Neuronal stem cell (in vitro differentiated cells): ENCODE measurements at regions not wholly inside any gene's neighbourhood (a gene's known extent, or its start where the extent isn't known, plus 50 kb on each side); places are given as distances from the start of the nearest gene placed in this dataset.

Experiments
- DNase-seq: peaks from one replicate; pipeline ENCODE4 v3.0.0-alpha.2; 2013; ENCODE audit warnings: low spot score
- H2AFZ ChIP-seq: one replicate; pipeline ENCODE4 v1.6.1; 2013; ENCODE audit warnings: mild to moderate bottlenecking, low read length, inconsistent platforms
- H2AK5ac ChIP-seq: 2 replicates; pipeline ENCODE4 v1.6.1; 2013; ENCODE audit warnings: low read depth, mild to moderate bottlenecking, inconsistent platforms, low read length, moderate library complexity, mixed read lengths
- H2BK120ac ChIP-seq: 2 replicates; pipeline ENCODE4 v1.6.1; 2013; ENCODE audit warnings: low read depth, mild to moderate bottlenecking, inconsistent platforms, low read length, moderate library complexity, mixed read lengths
- H2BK12ac ChIP-seq: one replicate; pipeline ENCODE4 v1.6.1; 2013; ENCODE audit warnings: low read length, inconsistent platforms
- H2BK15ac ChIP-seq: 2 replicates; pipeline ENCODE4 v1.6.1; 2013; ENCODE audit warnings: mild to moderate bottlenecking, low read length, inconsistent platforms, mixed read lengths
- H2BK5ac ChIP-seq: one replicate; pipeline ENCODE4 v1.6.1; 2013; ENCODE audit warnings: inconsistent platforms, mild to moderate bottlenecking, low read length, moderate library complexity
- H3K14ac ChIP-seq: one replicate; pipeline ENCODE4 v1.6.1; 2013; ENCODE audit warnings: low read length, inconsistent platforms
- H3K18ac ChIP-seq: 2 replicates; pipeline ENCODE4 v1.6.1; 2013; ENCODE audit warnings: low read length, inconsistent platforms
- H3K23ac ChIP-seq: 2 replicates; pipeline ENCODE4 v1.6.1; 2013; ENCODE audit warnings: low read depth, mild to moderate bottlenecking, mixed read lengths, low read length, inconsistent platforms; ENCODE audit not compliant: poor library complexity
- H3K27ac ChIP-seq: replicated peaks from 3 replicates; pipeline ENCODE4 v1.5.1; 2013; ENCODE audit warnings: low read length, inconsistent platforms
- H3K27me3 ChIP-seq, 3 experiments: 2 replicates each; pipeline ENCODE4 v1.6.1; 2013; ENCODE audit warnings: low read length in 3 of 3, mild to moderate bottlenecking in 2 of 3, inconsistent platforms in 1 of 3, low read depth in 1 of 3, mixed read lengths in 1 of 3, moderate library complexity in 1 of 3; ENCODE audit not compliant: control insufficient read depth in 3 of 3, insufficient read depth in 3 of 3
- H3K36me3 ChIP-seq, 2 donors: replicated peaks in 1 of 2; 2 replicates each; pipeline ENCODE4 v1.6.1; 2013; ENCODE audit warnings: low read length in 2 of 2; ENCODE audit not compliant: control insufficient read depth in 2 of 2, insufficient read depth in 2 of 2
- H3K4ac ChIP-seq: 2 replicates; pipeline ENCODE4 v1.6.1; 2013; ENCODE audit warnings: inconsistent platforms, mild to moderate bottlenecking, low read length, moderate library complexity
- H3K4me1 ChIP-seq, 2 donors: 1 replicate in 1 of 2; 2 replicates in 1 of 2; pipeline ENCODE4 v1.6.1; 2013; ENCODE audit warnings: low read length in 2 of 2, low read depth in 1 of 2; ENCODE audit not compliant: control insufficient read depth in 2 of 2, insufficient read depth in 1 of 2
- H3K4me2 ChIP-seq: one replicate; pipeline ENCODE4 v1.6.1; 2013; ENCODE audit warnings: mild to moderate bottlenecking, low read length, inconsistent platforms; ENCODE audit not compliant: insufficient read depth, poor library complexity, severe bottlenecking
- H3K4me3 ChIP-seq, 2 donors: 2 replicates each; pipeline ENCODE4 v1.5.1; 2013; ENCODE audit warnings: low read length in 2 of 2, mild to moderate bottlenecking in 2 of 2, inconsistent platforms in 1 of 2, moderate library complexity in 1 of 2
- H3K79me1 ChIP-seq: one replicate; pipeline ENCODE4 v1.6.1; 2013; ENCODE audit warnings: low read depth, mild to moderate bottlenecking, inconsistent platforms, low read length, moderate library complexity
- H3K9ac ChIP-seq: one replicate; pipeline ENCODE4 v1.6.1; 2013; ENCODE audit warnings: mild to moderate bottlenecking, low read depth, low read length, inconsistent platforms; ENCODE audit not compliant: poor library complexity
- H3K9me3 ChIP-seq, 2 donors: replicated peaks in 1 of 2; 2 replicates each; pipeline versions ENCODE3 to v1.6.1; 2013; ENCODE audit warnings: low read length in 2 of 2, mild to moderate bottlenecking in 2 of 2, inconsistent platforms in 1 of 2, low read depth in 1 of 2, mixed read lengths in 1 of 2, moderate library complexity in 1 of 2; ENCODE audit not compliant: control insufficient read depth in 2 of 2, insufficient read depth in 1 of 2
- H4K8ac ChIP-seq: one replicate; pipeline ENCODE4 v1.6.1; 2013; ENCODE audit warnings: low read depth, mild to moderate bottlenecking, inconsistent platforms, low read length, moderate library complexity
- H4K91ac ChIP-seq: one replicate; pipeline ENCODE4 v1.6.1; 2013; ENCODE audit warnings: low read length, low read depth, mild to moderate bottlenecking, inconsistent platforms; ENCODE audit not compliant: poor library complexity
- WGBS, 2 donors: extraction: QIAGEN DNeasy Blood & Tissue Kit; methylation state at CpG; one replicate each; pipeline ENCODE4 v1.1.7; 2013; ENCODE audit warnings: missing lambda C conversion rate in 2 of 2, mixed read lengths in 1 of 2; ENCODE audit not compliant: insufficient read length in 2 of 2, insufficient replicate concordance in 1 of 2; ENCODE audit errors: extremely low coverage in 2 of 2; 5-methylcytosine and 5-hydroxymethylcytosine counted together

DNA sequence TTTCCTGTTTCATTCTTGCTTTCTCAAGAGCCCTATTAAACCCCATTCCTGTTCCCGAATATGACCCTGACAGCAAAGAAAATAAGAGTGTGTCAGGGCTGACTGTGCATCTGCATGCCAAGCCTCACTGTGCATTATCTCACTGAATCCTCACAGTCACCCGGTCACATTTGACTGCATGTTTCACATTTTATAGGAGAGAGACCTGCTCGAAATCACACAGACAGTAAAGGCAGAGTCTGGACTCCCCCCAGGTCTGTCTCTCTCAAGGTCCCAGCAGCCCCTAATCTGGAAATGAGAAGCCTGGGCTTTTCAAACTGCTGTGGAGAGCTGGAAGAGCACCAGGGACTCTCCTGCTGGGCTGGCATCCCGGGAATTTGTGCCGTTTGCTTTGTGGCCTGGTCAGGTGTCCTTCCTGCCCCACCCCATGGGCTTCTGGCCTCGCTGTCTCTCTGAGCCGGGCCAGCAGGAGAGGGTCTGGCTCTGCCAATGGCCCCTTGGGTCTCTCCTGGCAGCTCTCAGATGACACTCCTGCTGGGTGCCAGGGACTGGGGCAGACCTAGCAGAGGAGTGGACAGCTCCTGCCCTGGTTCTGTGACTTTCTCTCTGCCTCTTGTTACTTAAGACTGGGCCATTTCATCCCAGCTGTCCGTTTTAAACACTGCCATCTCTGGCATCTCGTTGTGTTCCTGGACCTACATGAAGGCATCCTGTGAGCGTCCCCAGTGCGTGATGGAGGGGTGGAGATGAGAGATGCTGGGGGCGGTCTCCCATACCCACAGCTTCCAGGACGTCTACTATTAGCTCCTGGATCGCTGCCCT is 173.6 kb downstream of the ARHGAP12 start:
- H2AFZ ChIP-seq = peak overlapping the region; percentile 48
- no peak overlapping the region for H2BK15ac ChIP-seq
- no peak overlapping the region for H3K4me2 ChIP-seq
- no peak overlapping the region for H3K9ac ChIP-seq
- H3K4ac ChIP-seq = no peak overlapping the region
- H3K23ac ChIP-seq = no peak overlapping the region
- peak overlapping the region; percentile 49 for H3K27ac ChIP-seq
- no peak overlapping the region for H4K91ac ChIP-seq
- H3K79me1 ChIP-seq = no peaks in the 10 kb centered on the region
- no peak overlapping the region for H3K14ac ChIP-seq
- no peaks in the 10 kb centered on the region for H3K9me3 ChIP-seq
- no peak overlapping the region for H3K4me3 ChIP-seq
- no CpG with 5 or more reads among the region's 14 CpGs for WGBS, 2 donors
- no peak overlapping the region for H2BK120ac ChIP-seq
- peak overlapping the region; percentile 8 for H2AK5ac ChIP-seq
- H3K27me3 ChIP-seq = no peaks in the 10 kb centered on the region
- H3K4me1 ChIP-seq = peaks cover 9 to 30% of the 10 kb centered on the region in 2 donors
- peak overlapping the region; percentile 88 for H3K18ac ChIP-seq
- peak overlapping the region; percentile 78 for H2BK12ac ChIP-seq
- no peak overlapping the region for H4K8ac ChIP-seq
- H2BK5ac ChIP-seq = no peak overlapping the region
- DNase-seq = no peak
- no peaks in the 10 kb centered on the region for H3K36me3 ChIP-seq

- Histone ChIP-seq H3K27ac (no peak overlapping the region), H2BK5ac (no peak overlapping the region), H3K9me3 (no peaks in the 10 kb centered on the region), H3K23ac (no peak overlapping the region), H3K4ac (no peak overlapping the region), H2AFZ (no peak overlapping the region), H3K79me1 (no peaks in the 10 kb centered on the region), H3K14ac (no peak overlapping the region), H2BK12ac (no peak overlapping the region), H4K91ac (no peak overlapping the region), H3K4me3 (no peak overlapping the region), H3K18ac (no peak overlapping the region), H2AK5ac (no peak overlapping the region), H2BK15ac (peak overlapping the region; percentile 1), H3K36me3 (no peaks in the 10 kb centered on the region), H3K9ac (no peak overlapping the region), H2BK120ac (no peak overlapping the region), H3K4me2 (no peak overlapping the region), H4K8ac (no peak overlapping the region), H3K27me3 (no peaks in the 10 kb centered on the region), H3K4me1 (peaks cover 20 to 39% of the 10 kb centered on the region in 2 donors)
- no CpG with 5 or more reads among the region's 6 CpGs for WGBS, 2 donors
- DNase-seq = no peak
Observed at GRCh38 chr10:31753681-31754080, 174.9 kb downstream of the ARHGAP12 start.

DNA sequence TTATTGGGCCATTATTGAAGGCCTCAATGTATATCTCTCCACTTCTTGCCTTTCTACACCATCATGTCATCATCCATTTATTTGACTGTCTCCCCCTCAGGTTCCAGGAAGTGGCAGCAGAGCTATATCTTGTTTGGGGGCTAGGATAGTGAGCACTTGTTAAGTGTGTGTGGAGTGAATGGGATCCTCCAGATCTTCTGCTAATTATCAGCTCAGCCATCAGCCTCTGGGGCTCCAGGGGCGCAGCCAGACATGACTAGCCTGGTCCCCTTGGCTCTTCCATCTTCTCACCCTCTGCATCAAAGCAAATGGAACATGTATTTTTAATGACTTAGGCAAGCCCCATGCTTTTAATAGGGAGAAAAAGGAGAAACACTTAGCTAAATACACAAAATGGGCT is 176.5 kb downstream of the ARHGAP12 start:
- DNase-seq = no peak
- H3K27ac ChIP-seq = no peak overlapping the region
- H3K18ac ChIP-seq = no peak overlapping the region
- H3K4me2 ChIP-seq = no peak overlapping the region
- H2BK12ac ChIP-seq = no peak overlapping the region
- H3K9ac ChIP-seq = no peak overlapping the region
- no peak overlapping the region for H3K14ac ChIP-seq
- peaks cover 15 to 32% of the 10 kb centered on the region in 2 donors for H3K4me1 ChIP-seq
- H3K36me3 ChIP-seq = no peaks in the 10 kb centered on the region
- H3K27me3 ChIP-seq = no peaks in the 10 kb centered on the region
- no peaks in the 10 kb centered on the region for H3K9me3 ChIP-seq
- no peak overlapping the region for H2BK120ac ChIP-seq
- no peak overlapping the region for H4K91ac ChIP-seq
- peak overlapping the region; percentile 59 for H2AK5ac ChIP-seq
- H3K79me1 ChIP-seq = no peaks in the 10 kb centered on the region
- H4K8ac ChIP-seq = no peak overlapping the region
- no CpG with 5 or more reads among the region's 1 CpG for WGBS, 2 donors
- no peak overlapping the region for H3K4me3 ChIP-seq
- no peak overlapping the region for H2AFZ ChIP-seq
- no peak overlapping the region for H3K23ac ChIP-seq
- H2BK5ac ChIP-seq = no peak overlapping the region
- no peak overlapping the region for H3K4ac ChIP-seq
- H2BK15ac ChIP-seq = no peak overlapping the region

DNA sequence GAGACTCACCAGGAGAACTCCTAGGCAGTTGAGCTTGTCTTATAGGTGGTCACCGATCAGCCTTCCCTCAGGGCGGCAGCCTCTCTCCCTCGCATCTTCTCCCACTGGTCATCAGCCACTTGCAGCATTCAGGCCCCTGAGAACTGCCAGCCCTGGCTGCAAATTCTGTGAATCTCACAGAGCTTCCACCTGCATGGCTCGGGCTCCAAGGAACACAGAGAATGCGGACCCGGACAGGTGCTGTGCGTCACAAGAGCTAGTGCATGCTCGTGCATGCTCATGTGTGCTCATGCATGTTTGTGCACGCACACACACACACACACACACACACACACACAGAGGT is 176.9 kb downstream of the ARHGAP12 start:
- Histone ChIP-seq H3K79me1 (no peaks in the 10 kb centered on the region), H3K27me3 (no peaks in the 10 kb centered on the region), H3K27ac (no peak overlapping the region), H4K8ac (no peak overlapping the region), H3K4me2 (no peak overlapping the region), H3K4me3 (peak overlapping the region in 1 of 2 donors; percentile 37), H4K91ac (no peak overlapping the region), H2BK15ac (peak overlapping the region; percentile 30), H3K9ac (no peak overlapping the region), H3K36me3 (no peaks in the 10 kb centered on the region), H2AFZ (peak overlapping the region; percentile 20), H3K9me3 (no peaks in the 10 kb centered on the region), H2AK5ac (peak overlapping the region; percentile 20), H3K14ac (peak overlapping the region; percentile 73), H2BK5ac (no peak overlapping the region), H2BK12ac (no peak overlapping the region), H2BK120ac (no peak overlapping the region), H3K4ac (no peak overlapping the region), H3K4me1 (peaks cover 15 to 28% of the 10 kb centered on the region in 2 donors), H3K18ac (peak overlapping the region; percentile 46), H3K23ac (peak overlapping the region; percentile 22)
- no CpG with 5 or more reads among the region's 9 CpGs for WGBS, 2 donors
- DNase-seq = no peak
